Neural progenitor cell (in vitro differentiated cells): ENCODE measurements at regions not wholly inside any gene's neighbourhood (a gene's known extent, or its start where the extent isn't known, plus 50 kb on each side); places are given as distances from the start of the nearest gene placed in this dataset.

Experiments used
- DNase-seq: peaks from one replicate; pipeline ENCODE4 v3.0.0-alpha.2; 2016; ENCODE audit warnings: low spot score
- H2AFZ ChIP-seq: fragments of 200-600 bp; sonication (generic); replicated peaks from 2 replicates; pipeline ENCODE4 v1.6.1; 2016; ENCODE audit warnings: antibody characterized with exemption
- H3F3A ChIP-seq: fragments of 200-600 bp; sonication (generic); 2 replicates; pipeline ENCODE4 v1.6.1; 2016; ENCODE audit warnings: antibody characterized with exemption, low read depth
- H3K27ac ChIP-seq: fragments of 200-600 bp; sonication (generic); 2 replicates; pipeline ENCODE4 v1.5.1; 2016; ENCODE audit warnings: mild to moderate bottlenecking
- H3K27me3 ChIP-seq: fragments of 200-600 bp; sonication (generic); 2 replicates; pipeline ENCODE4 v1.6.1; 2016; ENCODE audit warnings: mild to moderate bottlenecking, moderate library complexity
- H3K36me3 ChIP-seq: fragments of 200-600 bp; sonication (generic); 2 replicates; pipeline ENCODE4 v1.5.1; 2016
- H3K4me1 ChIP-seq: fragments of 200-600 bp; sonication (generic); 2 replicates; pipeline ENCODE4 v1.6.1; 2016; ENCODE audit warnings: mixed run types
- H3K4me2 ChIP-seq: fragments of 200-600 bp; sonication (generic); 2 replicates; pipeline ENCODE4 v1.6.1; 2016
- H3K4me3 ChIP-seq: fragments of 200-600 bp; sonication (generic); 2 replicates; pipeline ENCODE4 v1.5.1; 2016
- H3K79me2 ChIP-seq: fragments of 200-600 bp; sonication (generic); 2 replicates; pipeline ENCODE4 v1.6.1; 2016; ENCODE audit warnings: low read depth
- H3K9ac ChIP-seq: fragments of 200-600 bp; sonication (generic); 2 replicates; pipeline ENCODE4 v1.6.1; 2016
- H3K9me3 ChIP-seq: fragments of 200-600 bp; sonication (generic); 2 replicates; pipeline ENCODE4 v1.5.1; 2016; ENCODE audit warnings: low read depth
- H4K20me1 ChIP-seq: fragments of 200-600 bp; sonication (generic); 2 replicates; pipeline ENCODE4 v1.6.1; 2016; ENCODE audit warnings: low read depth
- H3K27ac Mint-ChIP-seq: 3 replicates; pipeline ENCODE4 v1.8.0; 2021; ENCODE audit warnings: mixed read lengths
- H3K27me3 Mint-ChIP-seq: 2 replicates; pipeline ENCODE4 v1.8.0; 2022; ENCODE audit warnings: low read depth, mild to moderate bottlenecking, inconsistent platforms, moderate library complexity, mixed read lengths; ENCODE audit not compliant: insufficient read depth
- H3K36me3 Mint-ChIP-seq: 3 replicates; pipeline ENCODE4 v1.8.0; 2021; ENCODE audit warnings: mixed read lengths
- H3K4me1 Mint-ChIP-seq: 3 replicates; pipeline ENCODE4 v1.8.0; 2021; ENCODE audit warnings: mixed read lengths
- H3K4me3 Mint-ChIP-seq: 3 replicates; pipeline ENCODE4 v1.8.0; 2021; ENCODE audit warnings: mild to moderate bottlenecking, moderate library complexity, mixed read lengths
- H3K9me3 Mint-ChIP-seq: 3 replicates; pipeline ENCODE4 v1.8.0; 2020; ENCODE audit warnings: mixed read lengths
- EZH2 ChIP-seq: fragments of 200-600 bp; sonication (generic); IDR thresholded peaks from 2 replicates; pipeline ENCODE4 v1.6.1; 2017; ENCODE audit warnings: antibody characterized with exemption, mild to moderate bottlenecking, moderate library complexity
- EZH2phosphoT487 ChIP-seq: fragments of 200-600 bp; sonication (generic); IDR thresholded peaks from 2 replicates; pipeline ENCODE4 v1.6.1; 2017; ENCODE audit warnings: antibody characterized with exemption
- TF ChIP-seq, protein P1 (sequence below): fragments of 200-600 bp; sonication (generic); IDR thresholded peaks from 2 replicates; pipeline ENCODE4 v1.5.1; 2017; ENCODE audit warnings: antibody characterized with exemption, mild to moderate bottlenecking

- Histone ChIP-seq H3K9me3 (no peaks in the 10 kb centered on the region), H4K20me1 (no peaks in the 10 kb centered on the region), H3K9ac (no peak overlapping the region), H3K27ac (no peak overlapping the region), H3K4me3 (no peak overlapping the region), H3K79me2 (no peaks in the 10 kb centered on the region), H3K27me3 (no peaks in the 10 kb centered on the region), H3K4me1 (no peaks in the 10 kb centered on the region), H3K4me2 (no peak overlapping the region), H3F3A (no peaks in the 10 kb centered on the region), H2AFZ (no peak overlapping the region), H3K36me3 (no peaks in the 10 kb centered on the region)
- Mint-ChIP-seq H3K27ac (no peak overlapping the region), H3K4me3 (no peak overlapping the region), H3K36me3 (no peaks in the 10 kb centered on the region), H3K27me3 (no peaks in the 10 kb centered on the region), H3K4me1 (no peaks in the 10 kb centered on the region), H3K9me3 (no peaks in the 10 kb centered on the region)
- TF ChIP-seq EZH2 = no peak
- TF ChIP-seq, protein P1, sequence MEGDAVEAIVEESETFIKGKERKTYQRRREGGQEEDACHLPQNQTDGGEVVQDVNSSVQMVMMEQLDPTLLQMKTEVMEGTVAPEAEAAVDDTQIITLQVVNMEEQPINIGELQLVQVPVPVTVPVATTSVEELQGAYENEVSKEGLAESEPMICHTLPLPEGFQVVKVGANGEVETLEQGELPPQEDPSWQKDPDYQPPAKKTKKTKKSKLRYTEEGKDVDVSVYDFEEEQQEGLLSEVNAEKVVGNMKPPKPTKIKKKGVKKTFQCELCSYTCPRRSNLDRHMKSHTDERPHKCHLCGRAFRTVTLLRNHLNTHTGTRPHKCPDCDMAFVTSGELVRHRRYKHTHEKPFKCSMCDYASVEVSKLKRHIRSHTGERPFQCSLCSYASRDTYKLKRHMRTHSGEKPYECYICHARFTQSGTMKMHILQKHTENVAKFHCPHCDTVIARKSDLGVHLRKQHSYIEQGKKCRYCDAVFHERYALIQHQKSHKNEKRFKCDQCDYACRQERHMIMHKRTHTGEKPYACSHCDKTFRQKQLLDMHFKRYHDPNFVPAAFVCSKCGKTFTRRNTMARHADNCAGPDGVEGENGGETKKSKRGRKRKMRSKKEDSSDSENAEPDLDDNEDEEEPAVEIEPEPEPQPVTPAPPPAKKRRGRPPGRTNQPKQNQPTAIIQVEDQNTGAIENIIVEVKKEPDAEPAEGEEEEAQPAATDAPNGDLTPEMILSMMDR = no peak
- TF ChIP-seq EZH2phosphoT487 = no peak
- no peak for DNase-seq
Measured at GRCh38 chr6:117810269-117810668, 96.8 kb upstream of the SLC35F1 start.

GRCh38 chr6:117817499-117817898 lies 89.6 kb upstream of the SLC35F1 start:
- H3K4me2 ChIP-seq = no peak overlapping the region
- H4K20me1 ChIP-seq = no peaks in the 10 kb centered on the region
- no peak for DNase-seq
- H3K9ac ChIP-seq = no peak overlapping the region
- Mint-ChIP-seq H3K4me3 (no peak overlapping the region), H3K27me3 (no peaks in the 10 kb centered on the region), H3K9me3 (no peaks in the 10 kb centered on the region), H3K36me3 (no peaks in the 10 kb centered on the region), H3K27ac (no peak overlapping the region), H3K4me1 (no peaks in the 10 kb centered on the region)
- no peaks in the 10 kb centered on the region for H3F3A ChIP-seq
- H2AFZ ChIP-seq = no peak overlapping the region
- TF ChIP-seq EZH2 = no peak
- TF ChIP-seq, protein P1 = no peak
- no peak for TF ChIP-seq EZH2phosphoT487
- H3K79me2 ChIP-seq = no peaks in the 10 kb centered on the region
- H3K36me3 ChIP-seq = no peaks in the 10 kb centered on the region
- H3K4me3 ChIP-seq = no peak overlapping the region
- no peak overlapping the region for H3K27ac ChIP-seq
- H3K27me3 ChIP-seq = no peaks in the 10 kb centered on the region
- no peaks in the 10 kb centered on the region for H3K4me1 ChIP-seq
- H3K9me3 ChIP-seq = peaks cover 3% of the 10 kb centered on the region

- Mint-ChIP-seq H3K36me3 (no peaks in the 10 kb centered on the region), H3K27me3 (no peaks in the 10 kb centered on the region), H3K27ac (no peak overlapping the region), H3K4me3 (no peak overlapping the region), H3K4me1 (no peaks in the 10 kb centered on the region), H3K9me3 (no peaks in the 10 kb centered on the region)
- no peak overlapping the region for H3K9ac ChIP-seq
- H3K4me3 ChIP-seq = no peak overlapping the region
- no peak for TF ChIP-seq EZH2phosphoT487
- TF ChIP-seq EZH2 = no peak
- TF ChIP-seq, protein P1 = no peak
- no peak for DNase-seq
- H3K27me3 ChIP-seq = no peaks in the 10 kb centered on the region
- H3K4me2 ChIP-seq = no peak overlapping the region
- H3K9me3 ChIP-seq = peaks cover 3% of the 10 kb centered on the region
- H4K20me1 ChIP-seq = no peaks in the 10 kb centered on the region
- no peaks in the 10 kb centered on the region for H3K4me1 ChIP-seq
- H3K79me2 ChIP-seq = no peaks in the 10 kb centered on the region
- H2AFZ ChIP-seq = no peak overlapping the region
- H3K27ac ChIP-seq = no peak overlapping the region
- no peaks in the 10 kb centered on the region for H3K36me3 ChIP-seq
- no peaks in the 10 kb centered on the region for H3F3A ChIP-seq
Measured at GRCh38 chr6:117817992-117818391, 89.1 kb upstream of the SLC35F1 start.

- Histone ChIP-seq H3K36me3 (no peaks in the 10 kb centered on the region), H3K27me3 (no peaks in the 10 kb centered on the region), H3F3A (no peaks in the 10 kb centered on the region), H3K9me3 (peaks cover 3% of the 10 kb centered on the region), H3K79me2 (no peaks in the 10 kb centered on the region), H3K4me2 (no peak overlapping the region), H2AFZ (no peak overlapping the region), H3K4me1 (no peaks in the 10 kb centered on the region), H3K9ac (no peak overlapping the region), H3K27ac (no peak overlapping the region), H3K4me3 (no peak overlapping the region), H4K20me1 (no peaks in the 10 kb centered on the region)
- Mint-ChIP-seq H3K27me3 (no peaks in the 10 kb centered on the region), H3K4me1 (no peaks in the 10 kb centered on the region), H3K36me3 (no peaks in the 10 kb centered on the region), H3K9me3 (no peaks in the 10 kb centered on the region), H3K27ac (no peak overlapping the region), H3K4me3 (no peak overlapping the region)
- DNase-seq = no peak
- TF ChIP-seq, protein P1 = no peak
- no peak for TF ChIP-seq EZH2phosphoT487
- TF ChIP-seq EZH2 = no peak
Measured at GRCh38 chr6:117818449-117818848, 88.6 kb upstream of the SLC35F1 start.
